Uterus (tissue), 3 donors: ENCODE measurements at regions not wholly inside any gene's neighbourhood (a gene's known extent, or its start where the extent isn't known, plus 50 kb on each side); places are given as distances from the start of the nearest gene placed in this dataset.

Experiments
- DNase-seq, 2 donors: peaks; one replicate each; pipeline ENCODE4 v3.0.0-alpha.2; 2019 to 2020
- H3K27ac ChIP-seq, 2 donors: fragments of 200-600 bp; sonication (generic); 1 replicate in 1 of 2; 2 replicates in 1 of 2; pipeline ENCODE4 v1.5.1; 2016 to 2018
- H3K27me3 ChIP-seq, 2 donors: fragments of 200-600 bp; sonication (generic); one replicate each; pipeline ENCODE4 v1.5.1; 2018 to 2019; ENCODE audit warnings: control low read depth in 1 of 2
- H3K36me3 ChIP-seq, 2 donors: fragments of 200-600 bp; sonication (generic); one replicate each; pipeline ENCODE4 v1.5.1; 2019; ENCODE audit warnings: control low read depth in 1 of 2
- H3K4me1 ChIP-seq, 2 donors: fragments of 200-600 bp; sonication (generic); one replicate each; pipeline ENCODE4 v1.5.1; 2018 to 2019; ENCODE audit warnings: control low read depth in 1 of 2
- H3K4me3 ChIP-seq, 2 donors: fragments of 200-600 bp; sonication (generic); 1 replicate in 1 of 2; 2 replicates in 1 of 2; pipeline ENCODE4 v1.5.1; 2018 to 2019; ENCODE audit warnings: mild to moderate bottlenecking in 1 of 2
- H3K9me3 ChIP-seq, 2 donors: fragments of 200-600 bp; sonication (generic); one replicate each; pipeline ENCODE4 v1.5.1; 2019; ENCODE audit warnings: control low read depth in 1 of 2
- POLR2A ChIP-seq, 2 donors: fragments of 450-650 bp; IDR thresholded peaks; one replicate each; pipeline ENCODE4 v1.6.1; 2016; ENCODE audit warnings: antibody characterized with exemption in 2 of 2, mild to moderate bottlenecking in 1 of 2, moderate library complexity in 1 of 2
- intact Hi-C: fragments of 100-400 bp; cut with DNase I; formaldehyde crosslinking; loops from one replicate; pipeline ENCODE4 v1.15.1; 2023; ENCODE audit warnings: low total_unique reads
- TF ChIP-seq, protein P1 (sequence below), 4 experiments: fragments of 200-600 bp in 2 of 4; fragments of 450-650 bp in 2 of 4; sonication (generic) in 2 of 4; IDR thresholded peaks; one replicate each; pipeline ENCODE4 v1.5.1; 2016 to 2019; ENCODE audit warnings: antibody characterized with exemption in 4 of 4, mild to moderate bottlenecking in 2 of 4, moderate library complexity in 1 of 4
- donor health status: DM: yes; HTN: yes; CAD: no.

DNA sequence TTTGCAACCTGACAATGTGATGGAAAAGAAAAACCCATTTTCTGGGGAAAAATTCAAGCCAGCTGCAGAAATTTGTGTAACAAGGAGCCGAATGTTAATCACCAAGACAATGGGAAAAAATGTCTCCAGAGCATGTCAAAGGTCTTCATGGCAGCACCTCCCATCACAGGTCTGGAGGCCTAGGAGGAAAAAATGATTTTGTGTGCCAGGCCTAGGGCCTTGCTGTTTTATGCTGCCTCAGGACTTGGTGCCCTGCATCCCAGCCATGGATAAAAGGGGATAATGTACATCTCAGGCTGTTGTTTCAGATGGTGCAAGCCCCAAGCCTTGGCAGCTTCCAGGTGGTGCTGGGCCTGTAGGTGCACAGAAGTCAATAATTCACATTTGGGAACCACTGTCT is 747.7 kb downstream of the C6orf118 start:
- no peak overlapping the region for H3K27ac ChIP-seq
- no peak for DNase-seq
- no peak for TF ChIP-seq POLR2A (IDR thresholded peaks at IDR 0.05)
- TF ChIP-seq, protein P1, sequence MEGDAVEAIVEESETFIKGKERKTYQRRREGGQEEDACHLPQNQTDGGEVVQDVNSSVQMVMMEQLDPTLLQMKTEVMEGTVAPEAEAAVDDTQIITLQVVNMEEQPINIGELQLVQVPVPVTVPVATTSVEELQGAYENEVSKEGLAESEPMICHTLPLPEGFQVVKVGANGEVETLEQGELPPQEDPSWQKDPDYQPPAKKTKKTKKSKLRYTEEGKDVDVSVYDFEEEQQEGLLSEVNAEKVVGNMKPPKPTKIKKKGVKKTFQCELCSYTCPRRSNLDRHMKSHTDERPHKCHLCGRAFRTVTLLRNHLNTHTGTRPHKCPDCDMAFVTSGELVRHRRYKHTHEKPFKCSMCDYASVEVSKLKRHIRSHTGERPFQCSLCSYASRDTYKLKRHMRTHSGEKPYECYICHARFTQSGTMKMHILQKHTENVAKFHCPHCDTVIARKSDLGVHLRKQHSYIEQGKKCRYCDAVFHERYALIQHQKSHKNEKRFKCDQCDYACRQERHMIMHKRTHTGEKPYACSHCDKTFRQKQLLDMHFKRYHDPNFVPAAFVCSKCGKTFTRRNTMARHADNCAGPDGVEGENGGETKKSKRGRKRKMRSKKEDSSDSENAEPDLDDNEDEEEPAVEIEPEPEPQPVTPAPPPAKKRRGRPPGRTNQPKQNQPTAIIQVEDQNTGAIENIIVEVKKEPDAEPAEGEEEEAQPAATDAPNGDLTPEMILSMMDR (IDR thresholded peaks at IDR 0.05) = no peak
- no peak overlapping the region for H3K4me3 ChIP-seq
- H3K27me3 ChIP-seq = no peaks in the 10 kb centered on the region
- H3K4me1 ChIP-seq = no peaks in the 10 kb centered on the region
- H3K36me3 ChIP-seq = no peaks in the 10 kb centered on the region
- intact Hi-C loops = no loop called here
- no peaks in the 10 kb centered on the region for H3K9me3 ChIP-seq

DNA sequence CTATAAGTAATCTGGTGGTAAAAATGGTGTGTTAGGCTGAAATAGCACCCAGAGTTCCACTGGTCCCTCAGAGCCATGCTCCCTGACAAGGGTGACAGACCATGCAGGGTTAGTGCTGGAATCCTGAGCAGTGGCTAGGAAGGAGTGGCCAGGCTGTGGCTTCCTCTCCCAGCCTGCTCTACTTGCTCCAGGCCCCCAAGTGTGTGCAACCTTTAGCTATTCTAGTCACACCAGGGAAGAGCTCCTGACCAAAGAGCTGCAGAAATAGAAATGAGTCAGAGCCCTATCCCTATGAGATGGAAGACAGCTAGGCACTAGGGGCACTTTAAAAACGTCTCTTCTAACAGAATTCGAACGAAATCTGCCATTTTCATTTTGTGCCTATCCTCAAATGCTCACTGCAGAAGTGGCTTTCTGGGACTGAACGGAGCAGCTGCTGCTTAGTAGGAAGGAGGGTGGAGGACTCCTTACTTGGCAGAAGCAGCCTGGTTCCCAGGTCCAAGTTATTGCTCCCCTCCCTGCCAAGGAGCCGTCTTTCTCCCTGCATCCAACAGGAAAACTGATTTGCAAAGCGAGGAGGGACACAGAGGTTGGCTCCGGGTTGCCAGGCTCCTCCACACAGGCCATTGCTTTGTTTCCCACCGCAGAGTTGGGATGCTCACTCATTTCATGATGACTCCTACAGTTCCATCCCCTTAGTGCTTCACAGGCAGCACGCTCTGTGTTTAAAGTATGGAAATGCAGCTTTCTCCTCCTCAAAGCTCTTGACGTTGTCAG is 754.5 kb downstream of the C6orf118 start:
- no peaks in the 10 kb centered on the region for H3K9me3 ChIP-seq
- no peaks in the 10 kb centered on the region for H3K4me1 ChIP-seq
- H3K36me3 ChIP-seq = no peaks in the 10 kb centered on the region
- no peak for DNase-seq
- TF ChIP-seq, protein P1 (IDR thresholded peaks at IDR 0.05) = no peak
- TF ChIP-seq POLR2A (IDR thresholded peaks at IDR 0.05) = no peak
- no peak overlapping the region for H3K4me3 ChIP-seq
- H3K27ac ChIP-seq = no peak overlapping the region
- H3K27me3 ChIP-seq = no peaks in the 10 kb centered on the region
- intact Hi-C loops = no loop called here

DNA sequence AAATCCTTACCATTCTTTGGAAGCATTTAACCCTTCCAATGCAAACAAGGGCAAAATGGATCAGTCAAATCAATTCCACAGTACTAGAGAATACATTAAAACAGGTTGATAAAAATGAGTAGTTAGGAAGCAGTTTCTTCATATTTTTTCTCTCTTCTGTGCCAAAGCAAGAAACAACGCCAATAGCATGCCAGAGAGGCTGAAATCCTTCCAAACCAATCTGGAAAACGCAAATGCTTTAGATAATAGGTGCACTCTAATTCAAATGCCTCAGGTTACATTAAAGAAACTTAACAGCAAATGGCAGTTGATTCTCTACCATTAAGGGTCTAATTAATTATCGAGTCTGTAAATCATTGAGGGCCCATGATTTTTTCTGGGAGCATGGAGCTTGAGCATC is 755.2 kb downstream of the C6orf118 start:
- no peak for DNase-seq
- TF ChIP-seq, protein P1 (IDR thresholded peaks at IDR 0.05) = no peak
- no peak for TF ChIP-seq POLR2A (IDR thresholded peaks at IDR 0.05)
- no peak overlapping the region for H3K4me3 ChIP-seq
- H3K27me3 ChIP-seq = no peaks in the 10 kb centered on the region
- intact Hi-C loops = no loop called here
- no peaks in the 10 kb centered on the region for H3K4me1 ChIP-seq
- H3K27ac ChIP-seq = no peak overlapping the region
- no peaks in the 10 kb centered on the region for H3K36me3 ChIP-seq
- no peaks in the 10 kb centered on the region for H3K9me3 ChIP-seq

DNA sequence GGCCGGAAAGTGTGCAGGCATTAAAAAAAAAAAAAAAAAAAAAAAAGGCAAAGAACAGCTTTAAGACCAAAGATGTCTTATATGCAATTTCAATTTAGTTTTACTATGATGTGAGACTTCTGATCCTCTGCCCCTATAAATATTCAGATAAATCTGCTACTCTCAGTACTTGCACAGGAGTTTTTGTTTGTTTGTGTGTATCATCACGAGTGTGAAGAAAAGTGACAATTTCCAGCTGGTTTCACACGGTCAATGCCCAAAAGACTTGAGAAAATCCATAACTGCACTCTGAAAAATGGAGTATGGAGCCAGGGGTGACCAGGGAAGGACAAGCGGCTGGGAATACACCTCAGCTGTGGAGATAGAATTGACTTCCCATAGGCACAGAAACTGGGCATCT is 757.7 kb downstream of the C6orf118 start:
- no peaks in the 10 kb centered on the region for H3K36me3 ChIP-seq
- intact Hi-C loops = no loop called here
- TF ChIP-seq POLR2A (IDR thresholded peaks at IDR 0.05) = no peak
- TF ChIP-seq, protein P1 (IDR thresholded peaks at IDR 0.05) = no peak

GRCh38 chr6:164547076-164547475 is 762.3 kb downstream of the C6orf118 start:
- DNase-seq = no peak
- H3K9me3 ChIP-seq = no peaks in the 10 kb centered on the region
- H3K4me3 ChIP-seq = no peak overlapping the region
- H3K27me3 ChIP-seq = no peaks in the 10 kb centered on the region
- TF ChIP-seq, protein P1 (IDR thresholded peaks at IDR 0.05) = no peak
- no peak for TF ChIP-seq POLR2A (IDR thresholded peaks at IDR 0.05)
- H3K27ac ChIP-seq = no peak overlapping the region
- no peaks in the 10 kb centered on the region for H3K4me1 ChIP-seq
- H3K36me3 ChIP-seq = no peaks in the 10 kb centered on the region
- intact Hi-C loops = no loop called here

More for the DNA sequence above, 757.7 kb downstream of the C6orf118 start:
- Histone ChIP-seq H3K4me3 (no peak overlapping the region), H3K9me3 (no peaks in the 10 kb centered on the region), H3K4me1 (no peaks in the 10 kb centered on the region), H3K27me3 (no peaks in the 10 kb centered on the region), H3K27ac (no peak overlapping the region)
- DNase-seq = no peak
